NCI-H524 (cell line): ENCODE measurements at regions not wholly inside any gene's neighbourhood (a gene's known extent, or its start where the extent isn't known, plus 50 kb on each side); places are given as distances from the start of the nearest gene placed in this dataset.
"Not testable (repeated sequence)": the region's sequence is repeated elsewhere in the genome, so short reads cannot be mapped to it uniquely, and the experiment has no call there.

ENCODE experiments used
- DNase-seq, 2 experiments: peaks; one replicate each; lab custom pipeline; 2025; lab: John Stamatoyannopoulos, UW

GRCh38 chr13:50598338-50598737, 245.2 kb downstream of the DLEU7 start:
- DNase-seq = peak in 1 of 2 experiments; percentile 7

GRCh38 chr13:50599046-50599445, 244.4 kb downstream of the DLEU7 start:
- DNase-seq = no peak

- DNase-seq = peak in 1 of 2 experiments; percentile 13
Measured at GRCh38 chr13:50599927-50600326, 243.6 kb downstream of the DLEU7 start.

GRCh38 chr13:50608370-50608769, 235.1 kb downstream of the DLEU7 start:
- DNase-seq = peak in 1 of 2 experiments; percentile 5

- peak in 1 of 2 experiments; percentile 31 for DNase-seq
Measured at GRCh38 chr13:50609011-50609410, 234.5 kb downstream of the DLEU7 start.

- DNase-seq = no peak
Measured at GRCh38 chr13:50610238-50610637, 233.3 kb downstream of the DLEU7 start.

- no peak for DNase-seq
Measured at GRCh38 chr13:50611117-50611781, 232.2 kb downstream of the DLEU7 start.

GRCh38 chr13:50612717-50613116, 230.8 kb downstream of the DLEU7 start:
- DNase-seq = no peak

GRCh38 chr13:50613356-50613831, 230.1 kb downstream of the DLEU7 start:
- DNase-seq = no peak

GRCh38 chr13:50615234-50615633, 228.3 kb downstream of the DLEU7 start:
- no peak for DNase-seq

- DNase-seq = no peak
Measured at GRCh38 chr13:50616101-50616500, 227.4 kb downstream of the DLEU7 start.

- no peak for DNase-seq
Measured at GRCh38 chr13:50617134-50617721, 226.3 kb downstream of the DLEU7 start.

GRCh38 chr13:50618206-50618605, 225.3 kb downstream of the DLEU7 start:
- no peak for DNase-seq

GRCh38 chr13:50626101-50626547, 217.4 kb downstream of the DLEU7 start:
- no peak for DNase-seq

GRCh38 chr13:50627111-50627510, 216.4 kb downstream of the DLEU7 start:
- DNase-seq = no peak

GRCh38 chr13:50628512-50628911, 215.0 kb downstream of the DLEU7 start:
- not testable (repeated sequence) for DNase-seq

GRCh38 chr13:50629497-50629896, 214.0 kb downstream of the DLEU7 start:
- DNase-seq = no peak

- no peak for DNase-seq
Measured at GRCh38 chr13:50629966-50630365, 213.5 kb downstream of the DLEU7 start.

GRCh38 chr13:50631041-50631440, 212.5 kb downstream of the DLEU7 start:
- DNase-seq = peak in 1 of 2 experiments; percentile 25

GRCh38 chr13:50634339-50634738, 209.2 kb downstream of the DLEU7 start:
- no peak for DNase-seq

- DNase-seq = no peak
Measured at GRCh38 chr13:50635504-50635903, 208.0 kb downstream of the DLEU7 start.

GRCh38 chr13:50636007-50636704, 207.3 kb downstream of the DLEU7 start:
- DNase-seq = no peak

GRCh38 chr13:50643060-50643459, 200.4 kb downstream of the DLEU7 start:
- no peak for DNase-seq
